ENCODE measurements at regions not wholly inside any gene's neighbourhood (a gene's known extent, or its start where the extent isn't known, plus 50 kb on each side); places are given as distances from the start of the nearest gene placed in this dataset.
"Not testable (repeated sequence)": the region's sequence is repeated elsewhere in the genome, so short reads cannot be mapped to it uniquely, and the experiment has no call there.

- Histone ChIP-seq H3K9ac (ENCODE audit: low read depth, low read length, poor library complexity, severe bottlenecking) (no peak overlapping the region), H3K4me3 (ENCODE audit: low read length, poor library complexity, severe bottlenecking) (no peak overlapping the region)
These were observed 1915.4 kb downstream of the ARAP2 start for GRCh38 chr4:34328939-34329338.

GRCh38 chr4:34335156-34335555 is 1909.2 kb downstream of the ARAP2 start:
- not testable (repeated sequence) for H3K9me2 ChIP-seq (replicated peaks; ENCODE audit: low read depth, low read length); H3F3A ChIP-seq (ENCODE audit: low read depth); H3K36me3 ChIP-seq (ENCODE audit: insufficient read depth, low read length); H3K27me3 ChIP-seq (ENCODE audit: insufficient read depth, low read length, poor library complexity, severe bottlenecking); H3K4me3 ChIP-seq (ENCODE audit: low read length, poor library complexity, severe bottlenecking); H3K9me3 ChIP-seq (ENCODE audit: insufficient read depth, low read depth, low read length); H4K20me1 ChIP-seq (ENCODE audit: insufficient read depth, low read length, poor library complexity, severe bottlenecking); H3K4me2 ChIP-seq (ENCODE audit: low read depth, low read length, poor library complexity, severe bottlenecking); H3K79me2 ChIP-seq (ENCODE audit: insufficient read depth, low read length); H3K9ac ChIP-seq (ENCODE audit: low read depth, low read length, poor library complexity, severe bottlenecking); H2AFZ ChIP-seq (ENCODE audit: low read length); H3K4me1 ChIP-seq (ENCODE audit: insufficient read depth, low read length, poor library complexity, severe bottlenecking)

More at GRCh38 chr4:34328939-34329338, 1915.4 kb downstream of the ARAP2 start:
- TF ChIP-seq, protein P1, sequence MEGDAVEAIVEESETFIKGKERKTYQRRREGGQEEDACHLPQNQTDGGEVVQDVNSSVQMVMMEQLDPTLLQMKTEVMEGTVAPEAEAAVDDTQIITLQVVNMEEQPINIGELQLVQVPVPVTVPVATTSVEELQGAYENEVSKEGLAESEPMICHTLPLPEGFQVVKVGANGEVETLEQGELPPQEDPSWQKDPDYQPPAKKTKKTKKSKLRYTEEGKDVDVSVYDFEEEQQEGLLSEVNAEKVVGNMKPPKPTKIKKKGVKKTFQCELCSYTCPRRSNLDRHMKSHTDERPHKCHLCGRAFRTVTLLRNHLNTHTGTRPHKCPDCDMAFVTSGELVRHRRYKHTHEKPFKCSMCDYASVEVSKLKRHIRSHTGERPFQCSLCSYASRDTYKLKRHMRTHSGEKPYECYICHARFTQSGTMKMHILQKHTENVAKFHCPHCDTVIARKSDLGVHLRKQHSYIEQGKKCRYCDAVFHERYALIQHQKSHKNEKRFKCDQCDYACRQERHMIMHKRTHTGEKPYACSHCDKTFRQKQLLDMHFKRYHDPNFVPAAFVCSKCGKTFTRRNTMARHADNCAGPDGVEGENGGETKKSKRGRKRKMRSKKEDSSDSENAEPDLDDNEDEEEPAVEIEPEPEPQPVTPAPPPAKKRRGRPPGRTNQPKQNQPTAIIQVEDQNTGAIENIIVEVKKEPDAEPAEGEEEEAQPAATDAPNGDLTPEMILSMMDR (conservative IDR thresholded peaks at IDR 0.05; ENCODE audit: low read length): no peak
- no peak for TF ChIP-seq EZH2phosphoT487 (IDR thresholded peaks at IDR 0.05; ENCODE audit: borderline replicate concordance)
- no peaks in the 10 kb centered on the region for H3K9me3 ChIP-seq (ENCODE audit: insufficient read depth, low read depth, low read length)
- H3F3A ChIP-seq (ENCODE audit: low read depth): no peaks in the 10 kb centered on the region
- H3K4me1 ChIP-seq (ENCODE audit: insufficient read depth, low read length, poor library complexity, severe bottlenecking): no peaks in the 10 kb centered on the region
- H3K79me2 ChIP-seq (ENCODE audit: insufficient read depth, low read length): no peaks in the 10 kb centered on the region
- H2AFZ ChIP-seq (ENCODE audit: low read length): no peak overlapping the region
- H3K27me3 ChIP-seq (ENCODE audit: insufficient read depth, low read length, poor library complexity, severe bottlenecking): no peaks in the 10 kb centered on the region
- H3K36me3 ChIP-seq (ENCODE audit: insufficient read depth, low read length): no peaks in the 10 kb centered on the region
- H3K4me2 ChIP-seq (ENCODE audit: low read depth, low read length, poor library complexity, severe bottlenecking): no peak overlapping the region
- 0 out of 2 replicates have a peak, but pooled peaks cover 4% of the 10 kb centered on the region for H3K9me2 ChIP-seq (replicated peaks; ENCODE audit: low read depth, low read length)
- no peaks in the 10 kb centered on the region for H4K20me1 ChIP-seq (ENCODE audit: insufficient read depth, low read length, poor library complexity, severe bottlenecking)

- not testable (repeated sequence) for H3K4me3 ChIP-seq (ENCODE audit: low read length, poor library complexity, severe bottlenecking); H3K4me2 ChIP-seq (ENCODE audit: low read depth, low read length, poor library complexity, severe bottlenecking); H3K27me3 ChIP-seq (ENCODE audit: insufficient read depth, low read length, poor library complexity, severe bottlenecking); H3K36me3 ChIP-seq (ENCODE audit: insufficient read depth, low read length); H3K9me2 ChIP-seq (replicated peaks; ENCODE audit: low read depth, low read length); H3K79me2 ChIP-seq (ENCODE audit: insufficient read depth, low read length); H3K9ac ChIP-seq (ENCODE audit: low read depth, low read length, poor library complexity, severe bottlenecking); H3F3A ChIP-seq (ENCODE audit: low read depth); H4K20me1 ChIP-seq (ENCODE audit: insufficient read depth, low read length, poor library complexity, severe bottlenecking); H3K4me1 ChIP-seq (ENCODE audit: insufficient read depth, low read length, poor library complexity, severe bottlenecking); H2AFZ ChIP-seq (ENCODE audit: low read length); H3K9me3 ChIP-seq (ENCODE audit: insufficient read depth, low read depth, low read length)
These were observed 1908.8 kb downstream of the ARAP2 start for GRCh38 chr4:34335556-34335955.

- no peaks in the 10 kb centered on the region for H3K79me2 ChIP-seq (ENCODE audit: insufficient read depth, low read length)
- no peak overlapping the region for H3K4me2 ChIP-seq (ENCODE audit: low read depth, low read length, poor library complexity, severe bottlenecking)
These were observed 1881.7 kb downstream of the ARAP2 start for GRCh38 chr4:34362654-34363053.

More at GRCh38 chr4:34362654-34363053, 1881.7 kb downstream of the ARAP2 start:
- Histone ChIP-seq H3K36me3 (ENCODE audit: insufficient read depth, low read length) (no peaks in the 10 kb centered on the region), H3K9ac (ENCODE audit: low read depth, low read length, poor library complexity, severe bottlenecking) (no peak overlapping the region), H3K9me2 (replicated peaks; ENCODE audit: low read depth, low read length) (no peaks in the 10 kb centered on the region), H3F3A (ENCODE audit: low read depth) (no peaks in the 10 kb centered on the region), H3K27me3 (ENCODE audit: insufficient read depth, low read length, poor library complexity, severe bottlenecking) (no peaks in the 10 kb centered on the region), H3K4me3 (ENCODE audit: low read length, poor library complexity, severe bottlenecking) (no peak overlapping the region), H3K9me3 (ENCODE audit: insufficient read depth, low read depth, low read length) (no peaks in the 10 kb centered on the region), H3K4me1 (ENCODE audit: insufficient read depth, low read length, poor library complexity, severe bottlenecking) (no peaks in the 10 kb centered on the region), H4K20me1 (ENCODE audit: insufficient read depth, low read length, poor library complexity, severe bottlenecking) (no peaks in the 10 kb centered on the region), H2AFZ (ENCODE audit: low read length) (no peak overlapping the region)
- TF ChIP-seq, protein P1 (conservative IDR thresholded peaks at IDR 0.05; ENCODE audit: low read length): no peak
- no peak for TF ChIP-seq EZH2phosphoT487 (IDR thresholded peaks at IDR 0.05; ENCODE audit: borderline replicate concordance)

All from Loucy (cell line).